Fibroblast of mammary gland (primary cell): ENCODE measurements at regions not wholly inside any gene's neighbourhood (a gene's known extent, or its start where the extent isn't known, plus 50 kb on each side); places are given as distances from the start of the nearest gene placed in this dataset.

ENCODE experiments used
- DNase-seq: peaks from one replicate; pipeline ENCODE4 v3.0.0-alpha.2; 2010; ENCODE audit warnings: low read depth
- H3K4me3 ChIP-seq: 2 replicates; pipeline ENCODE4 v1.5.1; 2011; ENCODE audit warnings: low read depth, mild to moderate bottlenecking, low read length, moderate library complexity; ENCODE audit not compliant: control insufficient read depth
- TF ChIP-seq, protein P1 (sequence below): conservative IDR thresholded peaks from 2 replicates; pipeline ENCODE4 v1.5.1; 2011; ENCODE audit warnings: low read depth, low read length, inconsistent platforms; ENCODE audit not compliant: control insufficient read depth, insufficient read depth

DNA sequence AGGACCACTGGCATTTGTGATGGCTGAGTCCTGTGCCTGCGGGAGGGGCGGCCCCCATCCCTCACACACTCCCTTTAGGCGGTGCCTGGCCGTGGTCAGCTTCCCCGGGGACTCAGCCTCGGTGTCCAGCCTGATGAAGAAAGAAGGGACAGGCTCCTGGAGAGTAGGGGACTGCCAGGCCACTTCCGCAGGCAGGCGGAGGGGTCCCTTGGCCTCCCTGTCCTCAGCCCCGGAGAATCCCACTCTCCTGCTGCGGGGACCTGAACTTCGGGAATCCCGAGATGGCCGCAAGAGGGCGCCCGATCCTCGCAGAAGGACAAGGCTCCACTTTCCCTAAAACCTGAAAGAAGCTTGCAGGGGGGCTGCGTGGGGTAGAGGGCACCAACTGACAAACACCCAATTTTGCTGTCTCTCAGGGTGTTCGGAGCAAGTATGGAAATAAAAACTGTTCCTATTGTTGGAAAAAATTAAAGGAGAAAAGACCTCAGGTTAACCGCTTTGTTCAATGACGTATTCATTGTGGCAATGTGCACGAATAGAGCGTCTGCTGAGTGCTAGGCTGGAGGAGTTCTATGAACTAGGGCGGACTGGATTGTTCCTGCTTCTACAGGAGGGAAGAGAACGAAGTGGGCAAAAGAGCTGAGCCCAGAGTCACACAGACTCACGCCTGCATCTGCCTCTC lies 297.3 kb downstream of the ZNF536 start:
- DNase-seq = peak; percentile 34
- no peak overlapping the region for H3K4me3 ChIP-seq
- TF ChIP-seq, protein P1, sequence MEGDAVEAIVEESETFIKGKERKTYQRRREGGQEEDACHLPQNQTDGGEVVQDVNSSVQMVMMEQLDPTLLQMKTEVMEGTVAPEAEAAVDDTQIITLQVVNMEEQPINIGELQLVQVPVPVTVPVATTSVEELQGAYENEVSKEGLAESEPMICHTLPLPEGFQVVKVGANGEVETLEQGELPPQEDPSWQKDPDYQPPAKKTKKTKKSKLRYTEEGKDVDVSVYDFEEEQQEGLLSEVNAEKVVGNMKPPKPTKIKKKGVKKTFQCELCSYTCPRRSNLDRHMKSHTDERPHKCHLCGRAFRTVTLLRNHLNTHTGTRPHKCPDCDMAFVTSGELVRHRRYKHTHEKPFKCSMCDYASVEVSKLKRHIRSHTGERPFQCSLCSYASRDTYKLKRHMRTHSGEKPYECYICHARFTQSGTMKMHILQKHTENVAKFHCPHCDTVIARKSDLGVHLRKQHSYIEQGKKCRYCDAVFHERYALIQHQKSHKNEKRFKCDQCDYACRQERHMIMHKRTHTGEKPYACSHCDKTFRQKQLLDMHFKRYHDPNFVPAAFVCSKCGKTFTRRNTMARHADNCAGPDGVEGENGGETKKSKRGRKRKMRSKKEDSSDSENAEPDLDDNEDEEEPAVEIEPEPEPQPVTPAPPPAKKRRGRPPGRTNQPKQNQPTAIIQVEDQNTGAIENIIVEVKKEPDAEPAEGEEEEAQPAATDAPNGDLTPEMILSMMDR = peak; percentile 73

DNA sequence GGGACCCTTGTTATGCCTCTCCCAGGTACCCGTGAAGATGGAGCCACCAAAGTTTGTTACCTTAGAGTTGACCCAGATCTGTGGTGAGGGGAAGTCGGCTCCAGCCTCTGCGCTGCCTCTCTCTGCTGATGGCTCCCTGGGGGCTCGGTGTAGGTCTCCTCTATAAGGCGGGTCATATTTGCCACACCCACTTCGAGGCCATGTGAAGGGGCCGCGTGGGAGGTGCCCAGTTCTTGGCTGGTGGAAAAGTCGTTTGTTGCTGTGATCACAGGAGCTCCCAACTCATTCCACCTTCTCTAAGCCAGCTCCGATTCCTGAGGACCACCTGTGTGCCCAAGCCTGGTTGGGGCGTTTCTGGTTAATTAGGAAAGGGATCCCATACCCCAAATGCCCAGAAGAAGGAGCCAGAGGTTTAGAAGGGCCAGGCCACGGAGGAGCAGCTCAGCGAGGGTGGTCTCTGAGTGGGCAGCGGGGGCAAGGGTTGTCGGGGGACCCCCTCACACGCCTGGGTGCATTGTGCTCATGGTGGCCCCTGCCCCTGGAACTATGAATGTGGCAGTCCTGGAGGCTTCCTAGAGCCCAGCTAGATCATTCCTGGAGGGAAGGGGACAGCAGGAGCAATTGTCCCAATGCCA lies 296.5 kb downstream of the ZNF536 start:
- DNase-seq = no peak
- TF ChIP-seq, protein P1 = no peak
- H3K4me3 ChIP-seq = no peak overlapping the region

DNA sequence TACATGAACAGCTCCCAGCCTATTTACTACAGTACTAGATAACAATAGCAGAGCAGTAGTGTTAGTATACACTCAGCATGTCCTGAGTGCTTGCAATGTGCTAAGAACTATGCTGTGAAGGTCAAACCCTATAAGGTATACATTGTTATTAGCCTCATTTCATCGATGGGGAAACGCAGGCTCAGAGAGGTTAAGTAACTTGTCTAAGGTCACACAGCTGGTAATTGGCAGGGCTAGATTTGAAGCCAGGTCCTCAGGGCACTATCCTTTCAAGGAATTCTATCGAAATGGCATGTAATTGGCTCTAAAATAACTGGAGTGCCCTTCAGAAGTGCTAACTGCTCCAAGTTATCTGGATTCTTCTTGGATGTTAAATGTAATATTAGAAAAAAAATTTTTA lies 295.6 kb downstream of the ZNF536 start:
- TF ChIP-seq, protein P1 = no peak
- H3K4me3 ChIP-seq = no peak overlapping the region
- no peak for DNase-seq

DNA sequence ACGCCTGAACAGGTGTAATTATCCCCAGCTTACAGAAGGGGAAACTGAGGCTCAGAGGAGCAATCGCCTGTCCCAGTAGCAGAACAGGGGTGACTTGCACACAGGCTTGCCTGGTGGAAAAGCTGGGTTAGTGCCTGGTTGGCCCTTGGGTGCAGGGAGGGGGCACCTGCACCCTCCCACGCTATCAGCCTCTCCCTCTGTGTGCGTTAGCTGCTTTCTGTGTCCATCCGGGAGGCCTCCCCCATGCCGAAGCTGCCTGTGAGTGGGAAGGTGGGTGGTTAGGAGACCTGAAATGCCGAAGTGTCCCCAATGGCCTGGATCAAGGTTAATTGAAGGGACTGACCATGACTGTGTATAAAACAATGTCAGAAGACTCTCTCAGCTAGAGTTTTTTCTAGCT lies 295.0 kb downstream of the ZNF536 start:
- TF ChIP-seq, protein P1 = no peak
- no peak for DNase-seq
- no peak overlapping the region for H3K4me3 ChIP-seq

- peak; percentile 20 for DNase-seq
- no peak overlapping the region for H3K4me3 ChIP-seq
- TF ChIP-seq, protein P1 = peak; percentile 92
Measured at GRCh38 chr19:30666301-30666803, 294.2 kb downstream of the ZNF536 start.

DNA sequence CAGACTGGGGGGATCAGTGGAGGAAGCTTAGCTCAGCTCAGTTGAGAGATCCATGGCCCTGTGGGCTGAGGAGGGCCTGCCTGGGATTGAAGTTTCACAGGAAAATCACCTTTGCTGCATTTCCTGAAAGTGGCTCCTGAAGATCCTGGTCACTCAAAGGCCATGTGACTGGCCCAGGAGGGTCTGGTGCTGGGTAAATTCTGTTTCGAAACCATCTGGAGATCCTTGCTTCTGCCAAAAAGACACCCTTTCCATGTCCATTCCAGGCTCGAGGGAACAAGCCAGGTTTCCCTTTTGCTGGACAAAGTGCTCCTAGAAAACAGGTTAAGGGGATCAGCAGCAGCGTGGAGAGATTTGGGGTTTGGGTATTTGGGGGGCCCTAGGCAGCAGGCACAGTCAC lies 293.3 kb downstream of the ZNF536 start:
- H3K4me3 ChIP-seq = no peak overlapping the region
- TF ChIP-seq, protein P1 = no peak
- DNase-seq = no peak
